LNCAP (cell line): ENCODE measurements at regions not wholly inside any gene's neighbourhood (a gene's known extent, or its start where the extent isn't known, plus 50 kb on each side); places are given as distances from the start of the nearest gene placed in this dataset.

ENCODE experiments used
- CTCF ChIP-seq: fragments of 450-650 bp; IDR thresholded peaks from 2 replicates; pipeline ENCODE4 v1.5.1; 2017; ENCODE audit warnings: mild to moderate bottlenecking

GRCh38 chr18:38900445-38900844 is 1334.8 kb upstream of the CELF4 start:
- TF ChIP-seq CTCF = no peak

GRCh38 chr18:38900031-38900430 is 1334.4 kb upstream of the CELF4 start:
- TF ChIP-seq CTCF = no peak

GRCh38 chr18:38899252-38899651 is 1333.7 kb upstream of the CELF4 start:
- no peak for TF ChIP-seq CTCF

GRCh38 chr18:38898167-38898566 is 1332.6 kb upstream of the CELF4 start:
- no peak for TF ChIP-seq CTCF

- no peak for TF ChIP-seq CTCF
These were observed 1330.0 kb upstream of the CELF4 start for GRCh38 chr18:38895560-38895959.

- TF ChIP-seq CTCF = no peak
These were observed 1322.0 kb upstream of the CELF4 start for GRCh38 chr18:38887671-38888020.

GRCh38 chr18:38886861-38887670 is 1321.5 kb upstream of the CELF4 start:
- TF ChIP-seq CTCF = no peak

- TF ChIP-seq CTCF = no peak
These were observed 1320.6 kb upstream of the CELF4 start for GRCh38 chr18:38886235-38886634.
